ENCODE measurements at regions not wholly inside any gene's neighbourhood (a gene's known extent, or its start where the extent isn't known, plus 50 kb on each side); places are given as distances from the start of the nearest gene placed in this dataset.

GRCh38 chr20:48331518-48332286 lies 496.1 kb downstream of the PREX1 start:
- no peak for TF ChIP-seq RARB (CRISPR knock-in tag; IDR thresholded peaks at IDR 0.05)
- no peak for TF ChIP-seq PPARA (CRISPR knock-in tag; IDR thresholded peaks at IDR 0.05; ENCODE audit: borderline replicate concordance)
- TF ChIP-seq ARNTL (CRISPR knock-in tag; IDR thresholded peaks at IDR 0.05; ENCODE audit: borderline replicate concordance, low read depth): no peak
- TF ChIP-seq ZC3H10 (CRISPR knock-in tag; IDR thresholded peaks at IDR 0.05): no peak

All from SK-N-SH treated with all-trans-retinoic acid at 6 μM for 48 hours (cell line).